K562 (cell line): ENCODE measurements at regions not wholly inside any gene's neighbourhood (a gene's known extent, or its start where the extent isn't known, plus 50 kb on each side); places are given as distances from the start of the nearest gene placed in this dataset.

Experiments
- CHD7 ChIP-seq: fragments of 200-600 bp; sonication (generic); IDR thresholded peaks from one replicate; pipeline ENCODE4 v1.6.1; 2012; ENCODE audit warnings: mild to moderate bottlenecking, low read depth, low read length, inconsistent platforms
- NR0B1 ChIP-seq: fragments of 450-650 bp; IDR thresholded peaks from one replicate; pipeline ENCODE4 v1.6.1; 2018; ENCODE audit warnings: mild to moderate bottlenecking, moderate library complexity; ENCODE audit not compliant: partially characterized antibody
- POLR2AphosphoS5 ChIP-seq: IDR thresholded peaks from 2 replicates; pipeline ENCODE4 v1.6.1; 2011; ENCODE audit warnings: mild to moderate bottlenecking, low read depth, low read length, moderate library complexity; ENCODE audit not compliant: control insufficient read depth, insufficient read depth
- PPARD ChIP-seq: fragments of 250-450 bp; sonication (Bioruptor Pico); IDR thresholded peaks from 2 replicates; pipeline ENCODE4 v1.8.0; 2022; ENCODE audit warnings: inconsistent platforms, mild to moderate bottlenecking, moderate library complexity
- TAF15 ChIP-seq: fragments of 200-400 bp; formaldehyde crosslinking; IDR thresholded peaks from 2 replicates; pipeline ENCODE4 v1.6.1; 2017; ENCODE audit warnings: mild to moderate bottlenecking, low read depth, low read length, moderate library complexity
- ZNF445 ChIP-seq: fragments of 250-450 bp; sonication (Bioruptor Pico); IDR thresholded peaks from 2 replicates; pipeline ENCODE4 v1.4.0; 2020; ENCODE audit warnings: low read depth, mild to moderate bottlenecking, moderate library complexity

- no peak for TF ChIP-seq TAF15
- TF ChIP-seq NR0B1, result no peak
- TF ChIP-seq ZNF445 (CRISPR knock-in tag), result no peak
- TF ChIP-seq POLR2AphosphoS5, result no peak
- no peak for TF ChIP-seq CHD7
- no peak for TF ChIP-seq PPARD
Observed at GRCh38 chr1:22285549-22286396, 142.9 kb upstream of the WNT4 start (continued).
